ENCODE measurements at regions not wholly inside any gene's neighbourhood (a gene's known extent, or its start where the extent isn't known, plus 50 kb on each side); places are given as distances from the start of the nearest gene placed in this dataset.

GRCh38 chr3:81388191-81388590 lies 373.3 kb downstream of the GBE1 start:
- H3K9me3 ChIP-seq (ENCODE audit: low read length) = no peaks in the 10 kb centered on the region
- H3K27me3 ChIP-seq (ENCODE audit: low read length) = no peaks in the 10 kb centered on the region
- no peak overlapping the region for H3K4me2 ChIP-seq (ENCODE audit: low read depth, low read length, poor library complexity, severe bottlenecking)
- no peaks in the 10 kb centered on the region for H3K79me2 ChIP-seq (ENCODE audit: low read length)
- no peaks in the 10 kb centered on the region for H4K20me1 ChIP-seq (ENCODE audit: insufficient read depth, low read depth, low read length)
- H3K4me3 ChIP-seq (ENCODE audit: low read length) = no peak overlapping the region
- no peaks in the 10 kb centered on the region for H3K36me3 ChIP-seq (ENCODE audit: insufficient read depth, low read length)
- no peaks in the 10 kb centered on the region for H3K9me2 ChIP-seq (replicated peaks; ENCODE audit: insufficient read depth, low read length)
- no peak overlapping the region for H3K27ac ChIP-seq (ENCODE audit: low read length)
- DNase-seq = no peak
- no peak overlapping the region for H2AFZ ChIP-seq (ENCODE audit: low read length)
- no peak overlapping the region for H3K9ac ChIP-seq (ENCODE audit: low read length)
- no peaks in the 10 kb centered on the region for H3K4me1 ChIP-seq (ENCODE audit: low read length)

DNA sequence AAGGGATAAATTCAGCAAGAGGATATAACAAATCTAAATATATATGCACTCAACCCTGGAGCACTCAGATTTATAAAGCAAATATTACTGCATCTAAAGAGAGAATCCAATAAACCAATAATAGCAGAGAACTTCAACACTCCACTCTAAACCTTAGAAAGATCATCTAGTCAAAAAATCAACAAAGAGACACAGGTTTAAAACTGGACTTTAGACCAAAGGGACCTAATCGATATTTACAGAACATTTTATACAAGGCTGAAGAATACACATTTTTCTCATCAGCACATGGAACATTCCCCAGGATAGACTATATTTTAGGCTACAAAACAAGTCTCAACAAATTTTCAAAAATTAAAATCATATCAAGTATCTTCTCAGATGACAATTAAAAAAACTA lies 379.0 kb downstream of the GBE1 start:
- H3K79me2 ChIP-seq (ENCODE audit: low read length) = no peaks in the 10 kb centered on the region
- DNase-seq = no peak
- H3K27ac ChIP-seq (ENCODE audit: low read length) = no peak overlapping the region
- H3K9me2 ChIP-seq (replicated peaks; ENCODE audit: insufficient read depth, low read length) = no peaks in the 10 kb centered on the region
- H3K4me3 ChIP-seq (ENCODE audit: low read length) = no peak overlapping the region
- H4K20me1 ChIP-seq (ENCODE audit: insufficient read depth, low read depth, low read length) = no peaks in the 10 kb centered on the region
- no peaks in the 10 kb centered on the region for H3K27me3 ChIP-seq (ENCODE audit: low read length)
- H3K4me1 ChIP-seq (ENCODE audit: low read length) = no peaks in the 10 kb centered on the region
- no peaks in the 10 kb centered on the region for H3K36me3 ChIP-seq (ENCODE audit: insufficient read depth, low read length)
- H3K4me2 ChIP-seq (ENCODE audit: low read depth, low read length, poor library complexity, severe bottlenecking) = no peak overlapping the region
- no peak overlapping the region for H3K9ac ChIP-seq (ENCODE audit: low read length)
- no peak overlapping the region for H2AFZ ChIP-seq (ENCODE audit: low read length)
- no peaks in the 10 kb centered on the region for H3K9me3 ChIP-seq (ENCODE audit: low read length)

DNA sequence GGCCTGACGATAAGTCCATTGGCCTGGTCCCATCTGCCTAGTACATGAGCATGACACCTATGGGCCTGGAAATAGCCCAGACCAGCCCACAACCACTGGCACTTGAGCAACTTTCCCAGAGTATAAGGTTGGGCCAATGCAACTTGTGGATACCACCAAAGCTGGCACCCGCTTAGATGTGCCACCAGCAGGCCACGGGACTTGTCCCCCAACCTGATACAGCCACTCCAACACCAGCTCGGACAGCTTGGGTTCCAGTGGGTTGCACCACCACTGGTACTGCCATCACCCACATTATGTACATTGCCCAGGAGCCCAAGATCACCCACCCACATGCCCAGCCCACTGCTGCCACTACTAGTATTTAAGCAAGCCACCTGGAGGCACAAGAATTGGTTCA lies 381.2 kb downstream of the GBE1 start:
- no peak overlapping the region for H2AFZ ChIP-seq (ENCODE audit: low read length)
- H4K20me1 ChIP-seq (ENCODE audit: insufficient read depth, low read depth, low read length) = no peaks in the 10 kb centered on the region
- H3K27me3 ChIP-seq (ENCODE audit: low read length) = no peaks in the 10 kb centered on the region
- H3K9me2 ChIP-seq (replicated peaks; ENCODE audit: insufficient read depth, low read length) = no peaks in the 10 kb centered on the region
- no peak for DNase-seq
- no peak overlapping the region for H3K4me2 ChIP-seq (ENCODE audit: low read depth, low read length, poor library complexity, severe bottlenecking)
- no peak overlapping the region for H3K27ac ChIP-seq (ENCODE audit: low read length)
- no peaks in the 10 kb centered on the region for H3K79me2 ChIP-seq (ENCODE audit: low read length)
- no peak overlapping the region for H3K9ac ChIP-seq (ENCODE audit: low read length)
- no peaks in the 10 kb centered on the region for H3K4me1 ChIP-seq (ENCODE audit: low read length)
- H3K9me3 ChIP-seq (ENCODE audit: low read length) = no peaks in the 10 kb centered on the region
- H3K4me3 ChIP-seq (ENCODE audit: low read length) = no peak overlapping the region
- H3K36me3 ChIP-seq (ENCODE audit: insufficient read depth, low read length) = no peaks in the 10 kb centered on the region

DNA sequence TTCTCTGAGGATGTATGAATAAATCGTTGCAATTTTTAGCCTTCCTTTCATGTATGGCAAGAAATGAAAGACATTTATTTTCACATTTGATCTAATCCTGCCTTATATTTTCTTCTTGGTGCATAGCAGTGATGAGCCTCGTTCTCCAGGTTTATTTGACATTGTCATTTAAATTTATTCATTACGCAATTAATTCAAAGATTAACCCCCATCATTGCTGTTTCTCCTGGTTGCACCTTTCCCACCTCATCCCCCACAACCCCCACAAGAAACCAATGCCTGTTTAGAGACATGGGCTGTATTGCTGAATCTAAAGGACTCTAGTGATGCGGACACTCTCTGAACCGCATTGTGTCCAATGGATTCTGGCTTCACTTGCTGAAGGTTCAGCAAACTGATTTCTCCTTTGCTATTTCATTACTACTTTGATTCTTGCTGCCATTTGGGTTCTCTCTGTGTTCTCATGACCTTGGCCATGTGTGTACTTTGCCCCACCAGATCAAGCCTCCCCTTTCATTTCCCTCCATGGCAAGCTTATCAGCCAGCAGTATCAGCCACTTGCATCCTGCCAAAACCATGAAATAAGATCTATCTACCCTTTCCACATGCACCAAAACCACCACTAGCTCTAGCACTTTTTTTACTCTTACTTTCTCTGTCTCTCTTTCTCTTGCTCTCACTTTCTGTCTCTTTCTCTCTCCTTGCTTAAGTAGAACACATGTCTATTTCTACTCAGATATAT lies 382.7 kb downstream of the GBE1 start:
- Histone ChIP-seq H3K4me2 (ENCODE audit: low read depth, low read length, poor library complexity, severe bottlenecking) (no peak overlapping the region), H3K9ac (ENCODE audit: low read length) (no peak overlapping the region), H3K79me2 (ENCODE audit: low read length) (no peaks in the 10 kb centered on the region), H3K4me1 (ENCODE audit: low read length) (no peaks in the 10 kb centered on the region), H3K9me2 (replicated peaks; ENCODE audit: insufficient read depth, low read length) (no peaks in the 10 kb centered on the region), H2AFZ (ENCODE audit: low read length) (no peak overlapping the region), H3K27ac (ENCODE audit: low read length) (no peak overlapping the region), H3K27me3 (ENCODE audit: low read length) (no peaks in the 10 kb centered on the region), H4K20me1 (ENCODE audit: insufficient read depth, low read depth, low read length) (no peaks in the 10 kb centered on the region), H3K36me3 (ENCODE audit: insufficient read depth, low read length) (no peaks in the 10 kb centered on the region), H3K9me3 (ENCODE audit: low read length) (no peaks in the 10 kb centered on the region), H3K4me3 (ENCODE audit: low read length) (no peak overlapping the region)
- DNase-seq = no peak

DNA sequence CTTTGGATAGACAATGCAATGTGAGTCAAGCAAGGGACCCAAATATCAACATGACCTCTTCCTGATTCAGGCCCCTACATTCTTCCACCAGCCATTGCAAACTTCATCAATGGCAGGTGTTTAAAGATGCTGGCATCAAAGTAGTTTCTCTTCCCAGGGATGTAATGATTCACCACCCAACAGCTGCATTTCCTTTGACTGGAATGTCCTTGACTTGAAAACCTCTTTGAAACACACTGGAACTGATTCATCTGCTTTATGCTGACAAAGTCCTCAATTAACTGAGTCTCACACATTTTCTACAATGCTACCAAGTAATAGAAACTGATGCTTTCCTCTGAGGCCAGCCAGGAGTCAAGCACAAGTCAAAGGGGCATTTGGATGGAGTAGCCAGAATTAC lies 385.5 kb downstream of the GBE1 start:
- DNase-seq = no peak
- H3K4me2 ChIP-seq (ENCODE audit: low read depth, low read length, poor library complexity, severe bottlenecking) = no peak overlapping the region
- no peak overlapping the region for H3K9ac ChIP-seq (ENCODE audit: low read length)
- no peak overlapping the region for H3K27ac ChIP-seq (ENCODE audit: low read length)
- H4K20me1 ChIP-seq (ENCODE audit: insufficient read depth, low read depth, low read length) = no peaks in the 10 kb centered on the region
- no peaks in the 10 kb centered on the region for H3K4me1 ChIP-seq (ENCODE audit: low read length)
- H3K9me2 ChIP-seq (replicated peaks; ENCODE audit: insufficient read depth, low read length) = no peaks in the 10 kb centered on the region
- H2AFZ ChIP-seq (ENCODE audit: low read length) = no peak overlapping the region
- H3K9me3 ChIP-seq (ENCODE audit: low read length) = no peaks in the 10 kb centered on the region
- H3K36me3 ChIP-seq (ENCODE audit: insufficient read depth, low read length) = no peaks in the 10 kb centered on the region
- no peaks in the 10 kb centered on the region for H3K27me3 ChIP-seq (ENCODE audit: low read length)
- no peaks in the 10 kb centered on the region for H3K79me2 ChIP-seq (ENCODE audit: low read length)
- no peak overlapping the region for H3K4me3 ChIP-seq (ENCODE audit: low read length)

GRCh38 chr3:81364411-81364810 lies 397.0 kb downstream of the GBE1 start:
- Histone ChIP-seq H3K9me3 (ENCODE audit: low read length) (no peaks in the 10 kb centered on the region), H3K9me2 (replicated peaks; ENCODE audit: insufficient read depth, low read length) (no peaks in the 10 kb centered on the region), H2AFZ (ENCODE audit: low read length) (no peak overlapping the region)

DNA sequence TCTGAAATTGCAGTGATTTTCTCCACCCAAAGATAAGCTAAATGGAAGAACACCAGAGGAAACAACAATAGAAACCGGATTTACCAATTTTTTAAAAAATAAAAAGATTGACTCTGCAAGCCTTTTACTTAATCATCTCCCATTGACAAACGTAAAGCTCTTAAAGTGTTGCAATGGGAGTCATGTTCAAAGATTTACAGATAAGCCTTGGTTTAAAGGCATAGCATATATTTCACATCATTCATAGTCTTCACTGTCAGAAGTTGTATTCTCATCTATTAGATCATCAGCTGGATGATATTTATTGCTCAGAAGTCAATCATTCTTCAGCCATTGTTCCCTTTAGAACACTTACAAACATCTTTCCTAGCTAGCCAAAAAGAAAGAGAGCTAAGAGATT lies 397.6 kb downstream of the GBE1 start:
- H3K9ac ChIP-seq (ENCODE audit: low read length) = no peak overlapping the region
- no peak for DNase-seq
- H2AFZ ChIP-seq (ENCODE audit: low read length) = no peak overlapping the region
- H3K79me2 ChIP-seq (ENCODE audit: low read length) = no peaks in the 10 kb centered on the region
- H3K27ac ChIP-seq (ENCODE audit: low read length) = no peak overlapping the region
- H3K27me3 ChIP-seq (ENCODE audit: low read length) = no peaks in the 10 kb centered on the region
- no peak overlapping the region for H3K4me3 ChIP-seq (ENCODE audit: low read length)
- no peak overlapping the region for H3K4me2 ChIP-seq (ENCODE audit: low read depth, low read length, poor library complexity, severe bottlenecking)
- no peaks in the 10 kb centered on the region for H3K36me3 ChIP-seq (ENCODE audit: insufficient read depth, low read length)
- H3K9me3 ChIP-seq (ENCODE audit: low read length) = no peaks in the 10 kb centered on the region
- H3K4me1 ChIP-seq (ENCODE audit: low read length) = no peaks in the 10 kb centered on the region
- no peaks in the 10 kb centered on the region for H4K20me1 ChIP-seq (ENCODE audit: insufficient read depth, low read depth, low read length)
- H3K9me2 ChIP-seq (replicated peaks; ENCODE audit: insufficient read depth, low read length) = no peaks in the 10 kb centered on the region

More at GRCh38 chr3:81364411-81364810, 397.0 kb downstream of the GBE1 start:
- H3K27me3 ChIP-seq (ENCODE audit: low read length) = no peaks in the 10 kb centered on the region
- no peaks in the 10 kb centered on the region for H3K79me2 ChIP-seq (ENCODE audit: low read length)
- H3K4me1 ChIP-seq (ENCODE audit: low read length) = no peaks in the 10 kb centered on the region
- no peaks in the 10 kb centered on the region for H3K36me3 ChIP-seq (ENCODE audit: insufficient read depth, low read length)
- no peak overlapping the region for H3K27ac ChIP-seq (ENCODE audit: low read length)
- no peak for DNase-seq
- H3K4me3 ChIP-seq (ENCODE audit: low read length) = no peak overlapping the region
- no peak overlapping the region for H3K4me2 ChIP-seq (ENCODE audit: low read depth, low read length, poor library complexity, severe bottlenecking)
- no peaks in the 10 kb centered on the region for H4K20me1 ChIP-seq (ENCODE audit: insufficient read depth, low read depth, low read length)
- H3K9ac ChIP-seq (ENCODE audit: low read length) = no peak overlapping the region

GRCh38 chr3:81354119-81354518 lies 407.3 kb downstream of the GBE1 start:
- no peak overlapping the region for H3K4me2 ChIP-seq (ENCODE audit: low read depth, low read length, poor library complexity, severe bottlenecking)
- H3K4me3 ChIP-seq (ENCODE audit: low read length) = no peak overlapping the region
- H4K20me1 ChIP-seq (ENCODE audit: insufficient read depth, low read depth, low read length) = no peaks in the 10 kb centered on the region
- H3K9me2 ChIP-seq (replicated peaks; ENCODE audit: insufficient read depth, low read length) = no peaks in the 10 kb centered on the region
- no peak overlapping the region for H3K27ac ChIP-seq (ENCODE audit: low read length)
- no peaks in the 10 kb centered on the region for H3K36me3 ChIP-seq (ENCODE audit: insufficient read depth, low read length)
- no peaks in the 10 kb centered on the region for H3K27me3 ChIP-seq (ENCODE audit: low read length)
- H3K9me3 ChIP-seq (ENCODE audit: low read length) = no peaks in the 10 kb centered on the region
- no peaks in the 10 kb centered on the region for H3K4me1 ChIP-seq (ENCODE audit: low read length)
- no peaks in the 10 kb centered on the region for H3K79me2 ChIP-seq (ENCODE audit: low read length)
- no peak overlapping the region for H2AFZ ChIP-seq (ENCODE audit: low read length)
- no peak for DNase-seq
- no peak overlapping the region for H3K9ac ChIP-seq (ENCODE audit: low read length)
